BE2C (cell line): ENCODE measurements at regions not wholly inside any gene's neighbourhood (a gene's known extent, or its start where the extent isn't known, plus 50 kb on each side); places are given as distances from the start of the nearest gene placed in this dataset.

Source experiments
- DNase-seq: peaks from one replicate; pipeline ENCODE4 v3.0.0-alpha.2; 2020
- H3K27me3 ChIP-seq: fragments of 250-450 bp; sonication (Bioruptor Pico); 2 replicates; pipeline ENCODE4 v1.5.1; 2020; ENCODE audit warnings: mild to moderate bottlenecking
- H3K36me3 ChIP-seq: fragments of 250-450 bp; sonication (Bioruptor Pico); 2 replicates; pipeline ENCODE4 v1.5.1; 2020; ENCODE audit warnings: mild to moderate bottlenecking
- H3K4me1 ChIP-seq: fragments of 250-450 bp; sonication (Bioruptor Pico); 2 replicates; pipeline ENCODE4 v1.5.1; 2020
- H3K4me3 ChIP-seq: 2 replicates; pipeline ENCODE4 v1.5.1; 2011; ENCODE audit warnings: low read depth, low read length
- H3K9me3 ChIP-seq: fragments of 250-450 bp; sonication (Bioruptor Pico); 2 replicates; pipeline ENCODE4 v1.5.1; 2020
- TF ChIP-seq, protein P1 (sequence below): IDR thresholded peaks from 2 replicates; pipeline ENCODE4 v1.5.1; 2012; ENCODE audit warnings: mild to moderate bottlenecking, low read depth, low read length

DNA sequence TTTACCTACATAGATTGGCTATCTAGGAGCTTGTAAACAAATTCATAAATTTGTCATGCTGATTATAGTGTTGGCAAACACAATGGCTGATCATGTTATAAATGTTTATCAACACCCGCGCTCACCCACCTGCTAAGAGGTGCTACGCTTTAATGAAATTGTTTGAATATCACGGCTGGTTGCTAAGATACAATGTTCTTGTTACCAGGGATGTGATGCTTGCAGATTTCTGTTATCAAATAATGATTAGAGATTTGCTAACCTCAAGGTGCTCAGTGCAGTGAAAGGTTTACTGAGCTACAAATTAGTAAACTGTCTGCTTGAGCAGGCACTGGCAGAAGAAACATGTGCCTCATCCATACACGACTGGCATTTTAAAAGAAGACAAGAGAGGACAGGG, 160.0 kb upstream of the ZEB2 start:
- Histone ChIP-seq H3K4me1 (no peaks in the 10 kb centered on the region), H3K9me3 (no peaks in the 10 kb centered on the region), H3K4me3 (no peak overlapping the region), H3K27me3 (no peaks in the 10 kb centered on the region), H3K36me3 (no peaks in the 10 kb centered on the region)
- TF ChIP-seq, protein P1, sequence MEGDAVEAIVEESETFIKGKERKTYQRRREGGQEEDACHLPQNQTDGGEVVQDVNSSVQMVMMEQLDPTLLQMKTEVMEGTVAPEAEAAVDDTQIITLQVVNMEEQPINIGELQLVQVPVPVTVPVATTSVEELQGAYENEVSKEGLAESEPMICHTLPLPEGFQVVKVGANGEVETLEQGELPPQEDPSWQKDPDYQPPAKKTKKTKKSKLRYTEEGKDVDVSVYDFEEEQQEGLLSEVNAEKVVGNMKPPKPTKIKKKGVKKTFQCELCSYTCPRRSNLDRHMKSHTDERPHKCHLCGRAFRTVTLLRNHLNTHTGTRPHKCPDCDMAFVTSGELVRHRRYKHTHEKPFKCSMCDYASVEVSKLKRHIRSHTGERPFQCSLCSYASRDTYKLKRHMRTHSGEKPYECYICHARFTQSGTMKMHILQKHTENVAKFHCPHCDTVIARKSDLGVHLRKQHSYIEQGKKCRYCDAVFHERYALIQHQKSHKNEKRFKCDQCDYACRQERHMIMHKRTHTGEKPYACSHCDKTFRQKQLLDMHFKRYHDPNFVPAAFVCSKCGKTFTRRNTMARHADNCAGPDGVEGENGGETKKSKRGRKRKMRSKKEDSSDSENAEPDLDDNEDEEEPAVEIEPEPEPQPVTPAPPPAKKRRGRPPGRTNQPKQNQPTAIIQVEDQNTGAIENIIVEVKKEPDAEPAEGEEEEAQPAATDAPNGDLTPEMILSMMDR: no peak
- no peak for DNase-seq

DNA sequence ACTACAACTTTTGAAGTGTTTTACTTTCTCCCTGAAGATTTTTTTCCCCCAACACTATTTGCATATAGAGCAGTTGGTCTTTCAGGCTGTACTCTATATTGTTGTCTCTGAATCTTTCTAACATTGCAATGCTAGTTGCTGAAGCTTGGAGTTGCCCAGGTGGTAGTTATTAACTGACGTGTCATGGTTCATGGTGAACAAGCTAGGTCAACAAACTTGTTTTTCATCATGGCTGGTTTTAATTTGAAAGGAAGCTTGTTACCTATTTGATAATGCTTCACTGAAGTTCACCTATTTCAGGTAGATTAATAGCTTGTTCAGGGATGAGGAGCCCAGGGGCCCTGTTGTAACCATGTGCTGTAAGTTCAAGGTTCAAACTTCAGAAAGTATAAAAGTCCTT, 158.8 kb upstream of the ZEB2 start:
- Histone ChIP-seq H3K9me3 (no peaks in the 10 kb centered on the region), H3K27me3 (no peaks in the 10 kb centered on the region), H3K4me1 (no peaks in the 10 kb centered on the region), H3K4me3 (no peak overlapping the region), H3K36me3 (no peaks in the 10 kb centered on the region)
- no peak for DNase-seq
- TF ChIP-seq, protein P1: no peak

DNA sequence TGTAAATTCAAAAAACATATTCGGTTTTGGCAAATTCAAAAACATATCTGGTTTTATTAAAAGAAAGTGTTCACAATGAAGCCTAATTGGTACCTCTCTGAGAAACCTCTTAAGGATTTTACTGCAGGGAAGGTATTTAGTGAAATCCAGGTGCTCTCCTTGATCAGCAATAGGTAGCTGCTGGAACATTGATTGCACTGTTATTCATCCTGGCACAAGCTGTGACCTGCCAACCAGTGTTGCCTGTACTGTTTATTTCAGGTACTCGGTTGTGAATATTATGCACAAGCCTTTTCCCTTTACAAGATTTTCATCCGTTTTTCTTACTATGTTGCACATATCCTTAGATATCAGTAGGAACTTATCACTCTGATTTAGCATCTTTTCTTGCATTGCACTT, 155.8 kb upstream of the ZEB2 start:
- Histone ChIP-seq H3K4me1 (no peaks in the 10 kb centered on the region), H3K4me3 (no peak overlapping the region), H3K27me3 (no peaks in the 10 kb centered on the region), H3K9me3 (no peaks in the 10 kb centered on the region), H3K36me3 (no peaks in the 10 kb centered on the region)
- TF ChIP-seq, protein P1: no peak
- no peak for DNase-seq

DNA sequence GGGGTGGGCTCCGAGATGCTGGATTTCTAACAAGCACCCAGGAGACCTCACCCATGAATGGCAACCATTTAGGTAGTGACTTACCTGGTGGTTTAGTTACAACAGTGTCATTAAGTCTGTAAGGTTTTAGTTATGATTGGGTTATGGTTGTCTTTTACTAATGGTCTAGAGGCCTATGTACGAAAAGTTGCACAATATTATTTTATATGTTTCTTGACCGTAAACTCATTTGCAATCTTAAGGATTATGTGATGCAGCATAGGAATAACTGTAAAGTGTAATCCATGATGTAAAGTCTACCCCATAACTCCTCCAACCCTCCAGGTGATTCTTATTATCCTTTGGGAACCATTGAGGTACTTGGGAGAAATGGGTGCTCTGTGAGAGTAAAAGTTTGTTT, 155.4 kb upstream of the ZEB2 start:
- no peak overlapping the region for H3K4me3 ChIP-seq
- H3K27me3 ChIP-seq: no peaks in the 10 kb centered on the region
- TF ChIP-seq, protein P1: no peak

DNA sequence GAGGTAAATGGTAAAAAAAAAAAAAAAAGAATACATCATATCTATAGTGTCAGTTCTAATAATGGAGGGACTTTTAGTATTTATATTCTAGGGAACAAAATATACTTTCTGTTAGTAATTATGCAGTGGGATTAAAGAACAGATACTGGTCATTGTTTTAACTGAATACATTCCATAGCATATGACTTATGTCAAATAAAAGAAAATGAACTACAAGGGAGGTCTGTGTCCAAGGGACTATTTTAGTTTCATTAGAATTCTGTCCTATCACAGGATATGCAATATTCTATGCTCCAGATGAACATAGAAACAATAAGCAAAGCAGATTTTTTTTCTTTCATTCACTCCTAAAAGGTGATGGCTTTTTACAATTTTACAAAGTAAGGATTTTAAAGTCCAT, 154.2 kb upstream of the ZEB2 start:
- TF ChIP-seq, protein P1: no peak
- Histone ChIP-seq H3K27me3 (no peaks in the 10 kb centered on the region), H3K36me3 (no peaks in the 10 kb centered on the region), H3K4me1 (no peaks in the 10 kb centered on the region), H3K9me3 (no peaks in the 10 kb centered on the region), H3K4me3 (no peak overlapping the region)
- no peak for DNase-seq

More for the DNA sequence above, 155.4 kb upstream of the ZEB2 start:
- Histone ChIP-seq H3K4me1 (no peaks in the 10 kb centered on the region), H3K36me3 (no peaks in the 10 kb centered on the region), H3K9me3 (no peaks in the 10 kb centered on the region)
- DNase-seq: no peak

DNA sequence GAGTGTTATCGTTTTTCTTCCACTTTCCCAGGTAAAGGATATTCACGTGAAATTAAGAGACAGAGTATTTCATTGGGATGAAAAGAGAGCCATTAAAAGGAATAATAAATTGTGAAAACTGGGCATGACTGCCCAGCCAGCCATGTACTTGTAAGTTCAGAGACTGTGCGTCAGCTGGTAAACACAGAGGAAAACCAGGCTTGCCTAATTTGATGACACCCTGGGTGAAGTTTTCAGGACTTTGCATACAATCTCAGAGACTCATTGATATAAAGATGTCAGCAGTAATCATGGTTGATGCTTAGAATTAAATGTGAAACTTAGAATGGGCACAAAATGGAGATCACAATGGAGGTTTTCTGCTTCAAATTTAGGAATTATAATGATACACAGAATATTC, 153.5 kb upstream of the ZEB2 start:
- TF ChIP-seq, protein P1: no peak
- Histone ChIP-seq H3K4me1 (no peaks in the 10 kb centered on the region), H3K4me3 (no peak overlapping the region), H3K36me3 (no peaks in the 10 kb centered on the region), H3K27me3 (no peaks in the 10 kb centered on the region), H3K9me3 (no peaks in the 10 kb centered on the region)
- DNase-seq: no peak
